AG10803 (cell line): ENCODE measurements at regions not wholly inside any gene's neighbourhood (a gene's known extent, or its start where the extent isn't known, plus 50 kb on each side); places are given as distances from the start of the nearest gene placed in this dataset.

ENCODE experiments used
- DNase-seq: peaks from one replicate; pipeline ENCODE4 v3.0.0; 2010; ENCODE audit warnings: low read depth
- H3K4me3 ChIP-seq: 2 replicates; pipeline ENCODE4 v1.5.1; 2011; ENCODE audit warnings: mild to moderate bottlenecking, low read length, control low read depth
- CTCF ChIP-seq: conservative IDR thresholded peaks from 2 replicates; pipeline ENCODE4 v1.5.1; 2011; ENCODE audit warnings: mild to moderate bottlenecking, low read length, control low read depth, inconsistent platforms

DNA sequence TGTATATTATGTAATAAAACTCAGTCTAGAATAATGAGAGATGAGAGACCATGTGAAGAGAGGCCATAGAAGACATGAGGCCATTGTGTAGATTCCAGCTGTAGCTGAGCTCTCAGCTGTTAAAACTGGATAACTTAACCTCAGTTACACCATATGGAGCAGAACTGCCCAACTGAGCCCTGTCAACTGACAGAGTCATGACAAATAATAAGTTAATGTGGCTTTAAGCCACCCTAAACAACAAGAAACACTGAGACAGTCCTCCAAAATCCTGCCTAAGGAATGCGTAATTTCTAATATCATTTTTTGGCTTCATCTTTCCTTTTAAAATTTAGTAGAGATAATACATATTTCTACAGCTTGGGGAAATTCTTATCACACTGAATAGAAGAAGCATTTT is 580.0 kb upstream of the RGS18 start:
- DNase-seq: no peak
- H3K4me3 ChIP-seq: no peak overlapping the region
- TF ChIP-seq CTCF: no peak

DNA sequence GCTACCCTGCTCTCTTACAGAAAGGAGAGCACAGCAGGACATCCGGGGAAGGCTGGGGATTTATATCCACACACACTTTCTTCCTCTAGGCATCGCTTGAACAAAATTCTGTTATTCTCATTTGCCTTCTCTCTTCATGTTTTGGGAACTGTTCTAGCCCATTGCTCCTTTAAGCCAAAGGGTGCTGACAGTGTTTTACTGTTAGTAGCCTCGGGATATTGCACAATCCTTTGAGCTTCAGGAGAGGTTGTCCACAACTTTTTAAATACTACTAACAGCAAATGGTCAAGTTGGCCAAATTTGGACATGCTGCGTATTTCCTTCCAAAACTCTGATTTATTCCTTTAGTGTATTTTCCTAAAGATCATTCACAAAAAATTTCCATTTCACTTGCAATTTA is 579.2 kb upstream of the RGS18 start:
- no peak overlapping the region for H3K4me3 ChIP-seq
- DNase-seq: no peak
- TF ChIP-seq CTCF: no peak

GRCh38 chr1:191582169-191582568 is 576.1 kb upstream of the RGS18 start:
- no peak for DNase-seq
- no peak overlapping the region for H3K4me3 ChIP-seq
- no peak for TF ChIP-seq CTCF

DNA sequence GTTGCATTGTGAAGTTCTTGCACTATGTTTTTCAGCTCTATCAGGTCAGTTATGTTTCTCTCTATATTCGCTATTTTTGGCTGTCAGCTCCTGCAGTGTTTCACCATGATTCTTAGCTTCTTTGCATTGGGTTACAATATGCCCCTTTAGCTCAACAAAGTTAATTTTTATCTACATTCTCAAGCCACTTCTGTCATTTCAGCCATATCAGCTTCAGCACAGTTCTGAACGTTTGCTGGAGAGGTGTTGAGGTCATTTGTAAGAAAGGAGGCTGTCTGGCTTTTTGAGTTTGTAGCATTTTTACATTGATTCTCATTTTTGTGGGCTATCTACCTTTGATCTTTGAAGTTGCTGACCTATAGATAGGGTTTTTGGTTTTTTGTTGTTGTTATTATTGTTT is 573.2 kb upstream of the RGS18 start:
- no peak for TF ChIP-seq CTCF
- DNase-seq: no peak
- no peak overlapping the region for H3K4me3 ChIP-seq

DNA sequence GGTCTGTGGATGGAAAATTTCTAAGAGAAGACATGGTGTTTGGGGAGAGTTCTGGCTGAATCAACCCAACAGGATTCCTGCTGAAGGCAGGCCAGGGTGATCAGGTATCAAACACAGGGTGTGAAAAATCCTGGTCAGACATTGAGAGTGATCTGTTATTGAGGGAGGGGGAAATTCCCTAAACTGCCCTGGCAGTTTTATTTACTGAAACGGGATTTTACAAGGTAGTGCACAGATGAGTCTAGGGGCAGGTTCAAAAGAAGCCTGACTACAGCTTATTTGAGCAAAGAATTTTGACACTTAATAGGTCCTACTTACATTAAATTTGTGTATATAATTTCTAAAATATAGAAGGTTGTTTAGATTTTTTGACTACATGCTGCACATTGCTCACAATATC is 569.4 kb upstream of the RGS18 start:
- H3K4me3 ChIP-seq: no peak overlapping the region
- no peak for TF ChIP-seq CTCF
- no peak for DNase-seq

DNA sequence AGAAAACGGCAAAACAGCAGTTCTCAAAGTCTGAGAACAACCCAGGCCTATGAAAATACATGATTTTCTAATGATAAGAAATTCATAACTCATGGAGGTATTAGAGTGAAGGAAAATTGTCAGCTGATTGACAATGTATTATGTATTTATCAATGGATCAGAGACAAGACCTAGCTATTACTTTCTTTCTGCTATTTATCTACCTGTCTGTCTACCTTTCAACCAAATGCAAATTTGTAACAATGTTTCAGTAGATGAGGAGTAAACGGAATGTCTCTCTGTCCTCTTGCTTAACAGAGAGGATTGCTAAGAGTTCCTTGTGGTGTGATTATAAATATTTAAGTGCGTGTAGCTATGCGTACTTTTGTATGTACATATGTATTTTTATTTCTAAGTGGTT is 568.7 kb upstream of the RGS18 start:
- no peak for DNase-seq
- no peak overlapping the region for H3K4me3 ChIP-seq
- TF ChIP-seq CTCF: no peak

- TF ChIP-seq CTCF: no peak
- DNase-seq: no peak
- no peak overlapping the region for H3K4me3 ChIP-seq
Measured at GRCh38 chr1:191590578-191590977, 567.7 kb upstream of the RGS18 start.
